Heart right ventricle (tissue), 16 donors: ENCODE measurements at regions not wholly inside any gene's neighbourhood (a gene's known extent, or its start where the extent isn't known, plus 50 kb on each side); places are given as distances from the start of the nearest gene placed in this dataset.

Experiments
- ATAC-seq, 8 donors: fragments of 200-7000 bp; cut with Tn5 transposase; one replicate each; pipeline ENCODE4 v1.9.1; 2020; ENCODE audit warnings: mild to moderate bottlenecking in 8 of 8, moderate library complexity in 8 of 8, moderate number of reproducible peaks in 1 of 8
- DNase-seq, 2 donors: peaks; one replicate each; pipeline ENCODE4 v3.0.0-alpha.2; 2020
- H3K27ac ChIP-seq, 10 donors: fragments of 200-600 bp; sonication (generic) in 2 of 10; one replicate each; pipeline versions ENCODE4 v1.5.0 to v1.8.0; 2020 to 2022; ENCODE audit warnings: mild to moderate bottlenecking in 3 of 10
- H3K27me3 ChIP-seq, 7 donors: fragments of 200-600 bp; one replicate each; pipeline ENCODE4 v1.8.0; 2021 to 2022; ENCODE audit warnings: mild to moderate bottlenecking in 2 of 7
- H3K36me3 ChIP-seq, 9 donors: fragments of 200-600 bp; sonication (generic) in 1 of 9; one replicate each; pipeline versions ENCODE4 v1.5.0 to v1.8.0; 2020 to 2022; ENCODE audit warnings: mild to moderate bottlenecking in 2 of 9
- H3K4me1 ChIP-seq, 9 donors: fragments of 200-600 bp; sonication (generic) in 1 of 9; one replicate each; pipeline versions ENCODE4 v1.5.0 to v1.8.0; 2020 to 2022; ENCODE audit warnings: mild to moderate bottlenecking in 4 of 9
- H3K4me3 ChIP-seq, 10 donors: fragments of 200-600 bp; sonication (generic) in 2 of 10; one replicate each; pipeline versions ENCODE4 v1.5.0 to v1.8.0; 2020 to 2022; ENCODE audit warnings: mild to moderate bottlenecking in 7 of 10, moderate library complexity in 2 of 10
- H3K9me3 ChIP-seq, 11 donors: fragments of 200-600 bp in 10 of 11; sonication (generic) in 2 of 11; one replicate each; pipeline versions ENCODE4 v1.5.0 to v1.8.0; 2013 to 2022; ENCODE audit warnings: mild to moderate bottlenecking in 2 of 11, control low read depth in 1 of 11, moderate library complexity in 1 of 11
- WGBS, 2 donors: extraction: QIAGEN DNeasy Blood & Tissue Kit; methylation state at CpG; one replicate each; pipeline ENCODE4 v1.1.7; 2013; ENCODE audit warnings: inconsistent platforms in 1 of 2; 5-methylcytosine and 5-hydroxymethylcytosine counted together
- intact Hi-C, 10 donors: fragments of 100-400 bp; cut with DNase I; formaldehyde crosslinking; loops; one replicate each; pipeline versions ENCODE4 v1.11.1 to v1.14.2; 2022
- TF ChIP-seq, protein P1 (sequence below), 9 donors: fragments of 200-600 bp; sonication (generic) in 2 of 9; IDR thresholded peaks; one replicate each; pipeline versions ENCODE4 v1.5.0 to v1.8.0; 2021 to 2022; ENCODE audit warnings: antibody characterized with exemption in 9 of 9, mild to moderate bottlenecking in 5 of 9, moderate library complexity in 1 of 9
- donor health status: Arrhythmogenic right ventricular cardiomyopathy.
- donor health status: ischemic (EF 13 %, LVEDD 7.1; RV severe dilation, severe dysfunction).
- donor health status: healthy with polysubstance abuse.
- donor health status: DM: no; HTN: yes; CAD: no.
- donor health status: DM: no; HTN: no; CAD: no.
- donor health status: ischemic (EF 25% LVEDD 6.9; RV normal size, moderate dysfunction).
- donor health status: ischemic (EF 25% LVEDD 5.7; RV mildly dilated, moderate dysfunction).
- donor health status: healthy.
- donor health status: DM: yes; HTN: yes; CAD: no.
- donor health status: Ischemic cardiomyopathy.
- donor health status: ischemic (EF 35%, LVEDD 5.7; RV mildly dilated, moderate dysfunction).
- donor health status: nonischemic (EF 11% LVEDD 7.7; RV severe dilation, severe dysfunction).
- donor health status: DM: yes; HTN: yes; CAD: no.
- donor health status: PGD.
- donor health status: ischemic (EF 29% LVEDD 5.4; RV normal size, mild dysfunction).
- donor health status: nonischemic (EF 23%, LVEDD 6.1; RV moderate dilation, normal function).

DNA sequence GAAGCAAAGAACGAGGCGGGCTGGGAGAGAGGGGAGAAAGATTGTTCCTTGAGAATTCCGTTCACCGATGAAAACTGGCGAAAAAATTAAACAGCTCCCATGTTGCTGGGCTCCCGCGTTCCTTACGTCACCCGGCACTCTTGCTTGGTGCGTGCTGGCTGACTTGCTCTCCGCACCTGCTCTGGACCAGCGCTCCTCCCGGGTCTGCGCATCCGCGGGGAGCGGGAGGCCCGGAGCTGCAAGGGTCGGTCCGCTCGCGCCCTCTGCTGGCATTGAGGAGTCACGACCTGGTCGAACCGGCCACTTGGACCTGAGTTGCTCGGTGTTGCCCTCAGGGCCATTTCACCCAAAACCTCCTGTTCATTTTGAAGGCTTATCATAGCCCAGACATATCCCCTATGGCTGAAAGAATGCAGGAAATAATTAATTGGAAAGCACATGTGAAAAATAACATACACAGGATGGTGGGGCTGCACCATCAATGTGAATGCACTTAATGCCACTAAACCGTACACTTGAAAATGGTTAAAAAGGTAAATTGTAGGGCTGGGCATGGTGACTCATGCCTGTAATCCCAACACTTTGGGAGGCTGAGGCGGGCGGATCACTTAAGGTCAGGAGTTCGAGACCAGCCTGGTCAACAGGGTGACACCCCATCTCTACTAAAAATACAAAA, 98.9 kb upstream of the BACE2 start:
- DNase-seq (peak; percentile 80 to 85), ATAC-seq (peak; percentile 86 to 92 (median 89))
- peaks cover 0 to 17% (median 8%) of the 10 kb centered on the region in 9 donors for H3K4me1 ChIP-seq
- peak overlapping the region in 9 of 10 donors; percentile 14 to 48 (median 41) for H3K4me3 ChIP-seq
- TF ChIP-seq, protein P1, sequence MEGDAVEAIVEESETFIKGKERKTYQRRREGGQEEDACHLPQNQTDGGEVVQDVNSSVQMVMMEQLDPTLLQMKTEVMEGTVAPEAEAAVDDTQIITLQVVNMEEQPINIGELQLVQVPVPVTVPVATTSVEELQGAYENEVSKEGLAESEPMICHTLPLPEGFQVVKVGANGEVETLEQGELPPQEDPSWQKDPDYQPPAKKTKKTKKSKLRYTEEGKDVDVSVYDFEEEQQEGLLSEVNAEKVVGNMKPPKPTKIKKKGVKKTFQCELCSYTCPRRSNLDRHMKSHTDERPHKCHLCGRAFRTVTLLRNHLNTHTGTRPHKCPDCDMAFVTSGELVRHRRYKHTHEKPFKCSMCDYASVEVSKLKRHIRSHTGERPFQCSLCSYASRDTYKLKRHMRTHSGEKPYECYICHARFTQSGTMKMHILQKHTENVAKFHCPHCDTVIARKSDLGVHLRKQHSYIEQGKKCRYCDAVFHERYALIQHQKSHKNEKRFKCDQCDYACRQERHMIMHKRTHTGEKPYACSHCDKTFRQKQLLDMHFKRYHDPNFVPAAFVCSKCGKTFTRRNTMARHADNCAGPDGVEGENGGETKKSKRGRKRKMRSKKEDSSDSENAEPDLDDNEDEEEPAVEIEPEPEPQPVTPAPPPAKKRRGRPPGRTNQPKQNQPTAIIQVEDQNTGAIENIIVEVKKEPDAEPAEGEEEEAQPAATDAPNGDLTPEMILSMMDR (IDR thresholded peaks at IDR 0.05): peak; percentile 83 to 96 (median 90)
- peaks cover 0 to 44% (median 14%) of the 10 kb centered on the region in 7 donors for H3K27me3 ChIP-seq
- H3K27ac ChIP-seq: no peak overlapping the region
- H3K9me3 ChIP-seq: no peaks in the 10 kb centered on the region
- intact Hi-C loops: loop anchor here (2.0 to 10.0 kb wide), 6 partner anchors 224 to 927 kb away; partner anchors contain the start of gene DSCAM (in 1 of the 10)
- WGBS, 2 donors: 8 to 10% methylated on average over 30 of the region's 30 CpGs
- H3K36me3 ChIP-seq: no peaks in the 10 kb centered on the region

DNA sequence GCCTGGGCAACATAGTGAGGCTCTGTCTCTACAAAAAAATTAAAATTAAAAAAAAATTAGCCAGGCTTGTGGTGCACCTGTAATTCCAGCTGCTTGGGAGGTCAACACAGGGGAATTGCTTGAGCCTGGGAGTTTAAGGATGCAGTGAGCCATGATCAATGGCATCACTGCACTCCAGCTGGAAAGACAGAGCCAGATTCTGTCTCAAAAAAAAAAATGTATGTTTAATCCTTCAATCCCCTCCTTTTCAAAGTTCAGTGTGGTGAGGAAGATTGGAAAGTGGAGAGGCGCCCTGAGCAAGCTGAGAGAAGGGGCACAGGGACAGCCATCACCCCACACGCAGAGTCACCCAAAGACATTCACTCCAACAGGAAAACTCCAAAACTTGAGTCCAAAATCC, 97.7 kb upstream of the BACE2 start:
- no peak overlapping the region for H3K27ac ChIP-seq
- peaks cover 0 to 11% (median 8%) of the 10 kb centered on the region in 9 donors for H3K4me1 ChIP-seq
- peaks cover 0 to 44% (median 14%) of the 10 kb centered on the region in 7 donors for H3K27me3 ChIP-seq
- H3K36me3 ChIP-seq: no peaks in the 10 kb centered on the region
- WGBS, 2 donors: 50 to 76% methylated on average over 2 of the region's 2 CpGs
- H3K4me3 ChIP-seq: no peak overlapping the region
- TF ChIP-seq, protein P1 (IDR thresholded peaks at IDR 0.05): no peak
- no peaks in the 10 kb centered on the region for H3K9me3 ChIP-seq
- ATAC-seq (no peak), DNase-seq (no peak)
- intact Hi-C loops: no loop called here

DNA sequence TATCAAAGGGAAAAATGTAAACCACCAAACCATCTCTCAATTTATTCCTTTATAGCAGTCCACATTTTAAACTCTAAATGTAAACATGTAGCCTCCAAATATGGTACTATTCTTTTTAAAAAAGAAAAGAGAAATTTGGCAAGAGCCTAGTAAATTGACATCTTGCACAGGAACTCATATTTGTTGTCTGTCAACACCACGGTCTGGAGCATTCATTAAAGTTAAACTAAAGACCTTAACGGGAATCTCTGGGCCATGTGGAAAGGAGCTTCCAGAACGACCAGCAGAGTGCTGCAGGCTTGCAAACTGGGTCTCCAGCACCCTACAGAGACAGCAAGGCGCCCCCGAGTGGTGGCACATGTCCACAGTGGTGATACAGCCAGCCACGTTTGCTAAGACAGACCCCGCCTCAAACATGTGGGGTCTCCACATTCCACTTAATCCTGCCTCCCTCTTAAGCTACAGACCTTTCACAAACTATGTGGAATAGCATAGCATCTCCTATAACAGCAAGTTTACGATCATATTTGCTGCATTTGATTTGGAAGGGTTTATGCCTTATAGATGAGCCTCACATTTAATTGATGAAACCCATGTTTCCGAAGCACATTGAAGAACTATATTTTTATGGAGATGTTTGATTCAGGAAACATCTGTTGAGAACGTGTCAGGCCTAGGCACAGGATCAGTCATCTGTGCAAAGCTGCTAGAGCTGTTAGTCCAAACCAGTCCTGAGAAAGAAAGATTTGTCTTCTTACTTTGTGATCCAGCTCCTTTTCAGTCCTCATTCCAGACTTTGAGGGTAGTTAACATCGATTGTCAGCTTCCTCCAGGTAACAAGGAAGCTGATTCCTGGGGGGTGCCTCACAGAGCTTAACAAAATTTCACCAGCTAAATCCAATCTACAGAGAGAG, 96.4 kb upstream of the BACE2 start:
- no peak for ATAC-seq
- Histone ChIP-seq H3K27me3 (peaks cover 0 to 41% (median 9%) of the 10 kb centered on the region in 7 donors), H3K4me3 (no peak overlapping the region), H3K4me1 (peaks cover 0 to 11% (median 8%) of the 10 kb centered on the region in 9 donors), H3K9me3 (no peaks in the 10 kb centered on the region), H3K36me3 (no peaks in the 10 kb centered on the region), H3K27ac (no peak overlapping the region)
- intact Hi-C loops: no loop called here
- no peak for DNase-seq
- TF ChIP-seq, protein P1 (IDR thresholded peaks at IDR 0.05): peak in 2 of 9 donors; percentile 8 to 16
- WGBS, 2 donors: 47 to 54% methylated on average over 11 of the region's 11 CpGs

DNA sequence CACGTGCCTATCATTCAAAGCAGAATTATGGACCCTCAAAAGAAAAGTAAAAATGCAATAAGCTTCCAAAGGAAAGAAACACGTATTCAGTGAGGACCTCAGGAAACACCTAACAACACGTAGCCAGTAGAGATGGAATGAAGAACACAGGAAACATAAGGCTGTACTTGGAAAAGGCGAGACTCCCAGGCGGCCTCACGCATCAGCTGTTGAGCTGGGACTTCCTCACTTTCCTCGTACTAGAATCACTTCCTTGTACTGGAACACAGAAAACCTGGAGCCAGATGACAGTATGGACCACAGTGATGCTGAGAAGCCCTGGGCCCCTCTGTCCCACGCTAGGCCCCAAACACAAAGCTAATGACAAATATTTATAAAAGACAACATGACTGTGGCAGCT, 94.4 kb upstream of the BACE2 start:
- Histone ChIP-seq H3K27me3 (peaks cover 0 to 51% (median 5%) of the 10 kb centered on the region in 7 donors), H3K4me1 (peaks cover 0 to 7% (median 5%) of the 10 kb centered on the region in 9 donors), H3K36me3 (no peaks in the 10 kb centered on the region), H3K9me3 (no peaks in the 10 kb centered on the region), H3K4me3 (no peak overlapping the region), H3K27ac (no peak overlapping the region)
- DNase-seq: no peak
- 58 to 61% methylated on average over 8 of the region's 8 CpGs for WGBS, 2 donors
- ATAC-seq: no peak
- TF ChIP-seq, protein P1 (IDR thresholded peaks at IDR 0.05): no peak
- intact Hi-C loops: no loop called here
